NT2/D1 (cell line): ENCODE measurements at regions not wholly inside any gene's neighbourhood (a gene's known extent, or its start where the extent isn't known, plus 50 kb on each side); places are given as distances from the start of the nearest gene placed in this dataset.

Experiments used
- DNase-seq: peaks from one replicate; pipeline ENCODE4 v3.0.0-alpha.2; 2011; ENCODE audit warnings: low read depth, low spot score
- H3K27me3 ChIP-seq: 2 replicates; pipeline ENCODE4 v1.6.0; 2011; ENCODE audit warnings: mild to moderate bottlenecking; ENCODE audit not compliant: insufficient read length, insufficient read depth
- H3K36me3 ChIP-seq: 2 replicates; pipeline ENCODE4 v1.6.1; 2011; ENCODE audit warnings: mild to moderate bottlenecking, low read length, mixed read lengths; ENCODE audit not compliant: insufficient read depth, insufficient read length
- H3K4me1 ChIP-seq: 2 replicates; pipeline ENCODE4 v1.5.1; 2011; ENCODE audit not compliant: insufficient read depth, insufficient read length
- H3K4me3 ChIP-seq: 2 replicates; pipeline ENCODE4 v1.5.1; 2011; ENCODE audit warnings: low read depth; ENCODE audit not compliant: insufficient read length
- H3K9ac ChIP-seq: 2 replicates; pipeline ENCODE4 v1.6.0; 2011; ENCODE audit warnings: low read depth; ENCODE audit not compliant: insufficient read length
- H3K9me3 ChIP-seq: 2 replicates; pipeline ENCODE4 v1.5.1; 2011; ENCODE audit warnings: mild to moderate bottlenecking, low read length; ENCODE audit not compliant: insufficient read depth
- SUZ12 ChIP-seq: IDR thresholded peaks from 2 replicates; pipeline ENCODE4 v1.6.1; 2011; ENCODE audit not compliant: insufficient read length, insufficient read depth; ENCODE audit errors: extremely low read depth
- YY1 ChIP-seq: IDR thresholded peaks from 2 replicates; pipeline ENCODE4 v1.6.1; 2011; ENCODE audit not compliant: insufficient read length, insufficient read depth
- ZNF274 ChIP-seq: IDR thresholded peaks from 2 replicates; pipeline ENCODE4 v1.6.1; 2011; ENCODE audit warnings: mild to moderate bottlenecking, low read depth, low read length

GRCh38 chr22:48588151-48588877 is 1239.4 kb downstream of the BRD1 start:
- H3K36me3 ChIP-seq: peaks cover 2% of the 10 kb centered on the region
- peaks cover 4% of the 10 kb centered on the region for H3K4me1 ChIP-seq
- H3K9ac ChIP-seq: no peak overlapping the region
- no peaks in the 10 kb centered on the region for H3K27me3 ChIP-seq
- H3K4me3 ChIP-seq: no peak overlapping the region
- H3K9me3 ChIP-seq: no peaks in the 10 kb centered on the region
- no peak for DNase-seq
- TF ChIP-seq SUZ12 (no peak), YY1 (no peak)

DNA sequence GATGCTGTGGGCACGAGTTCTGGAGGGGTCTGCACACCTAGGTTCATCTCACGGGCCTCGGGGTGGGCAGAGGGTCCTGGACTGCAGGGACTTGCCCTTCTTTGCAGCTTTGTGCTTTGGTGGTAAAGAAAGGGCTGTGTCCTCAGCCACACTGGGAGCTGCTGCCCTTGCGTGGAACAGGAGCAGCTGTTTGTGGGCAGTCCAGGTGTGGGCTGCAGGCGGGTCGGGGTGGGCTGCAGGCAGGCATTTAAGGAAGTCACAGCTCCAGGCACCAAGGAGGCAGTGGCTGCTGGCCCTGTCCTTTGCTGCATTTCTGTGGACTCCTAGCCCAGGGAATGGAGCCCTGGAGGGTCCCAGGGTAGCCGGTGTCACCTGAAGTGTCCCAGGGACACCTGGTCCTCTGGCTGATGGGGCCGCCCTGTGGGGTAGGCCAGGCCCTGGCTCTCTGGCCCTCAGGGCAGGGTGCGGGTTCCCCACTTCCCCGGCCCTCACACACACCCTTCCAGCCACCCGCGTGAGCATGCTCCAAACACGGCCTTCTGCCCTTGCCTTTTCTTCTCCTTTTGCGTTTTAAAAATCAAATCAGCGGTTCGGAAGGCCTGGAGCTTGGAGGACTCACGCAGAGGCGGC is 1240.3 kb downstream of the BRD1 start:
- H3K27me3 ChIP-seq: no peaks in the 10 kb centered on the region
- no peak overlapping the region for H3K9ac ChIP-seq
- TF ChIP-seq SUZ12 (no peak), YY1 (no peak), ZNF274 (no peak)
- peaks cover 2% of the 10 kb centered on the region for H3K36me3 ChIP-seq
- H3K4me1 ChIP-seq: peaks cover 4% of the 10 kb centered on the region
- no peak overlapping the region for H3K4me3 ChIP-seq
- no peaks in the 10 kb centered on the region for H3K9me3 ChIP-seq
- no peak for DNase-seq

DNA sequence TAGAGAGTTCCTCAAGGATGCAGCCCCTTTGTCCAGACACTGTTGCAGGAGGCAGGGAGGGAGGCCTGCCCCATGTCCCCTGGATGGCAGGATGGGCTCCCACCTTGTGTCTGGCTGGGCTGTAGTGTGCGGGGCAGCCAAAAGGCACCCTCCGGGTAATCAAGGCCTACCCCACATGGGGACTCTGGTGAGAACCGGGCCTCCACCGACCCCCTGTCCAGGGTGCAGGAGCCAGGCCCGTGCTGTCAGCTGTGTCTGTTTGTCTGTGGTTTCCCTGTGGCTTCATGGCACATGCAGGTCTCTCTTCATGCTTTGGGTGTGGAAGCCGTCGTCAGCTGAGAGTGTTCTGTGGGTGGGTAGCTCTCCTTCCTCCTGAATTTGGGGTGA is 1240.9 kb downstream of the BRD1 start:
- Histone ChIP-seq H3K9me3 (no peaks in the 10 kb centered on the region), H3K27me3 (no peaks in the 10 kb centered on the region), H3K4me3 (no peak overlapping the region), H3K9ac (no peak overlapping the region), H3K36me3 (peaks cover 2% of the 10 kb centered on the region), H3K4me1 (peaks cover 4% of the 10 kb centered on the region)
- TF ChIP-seq SUZ12 (no peak), YY1 (no peak), ZNF274 (no peak)
- DNase-seq: no peak

GRCh38 chr22:48585916-48586798 is 1241.5 kb downstream of the BRD1 start:
- Histone ChIP-seq H3K4me1 (peaks cover 4% of the 10 kb centered on the region), H3K4me3 (no peak overlapping the region), H3K9ac (no peak overlapping the region), H3K27me3 (no peaks in the 10 kb centered on the region), H3K36me3 (peaks cover 2% of the 10 kb centered on the region), H3K9me3 (no peaks in the 10 kb centered on the region)
- TF ChIP-seq ZNF274: no peak
- no peak for TF ChIP-seq YY1
- TF ChIP-seq SUZ12: no peak
- DNase-seq: no peak

DNA sequence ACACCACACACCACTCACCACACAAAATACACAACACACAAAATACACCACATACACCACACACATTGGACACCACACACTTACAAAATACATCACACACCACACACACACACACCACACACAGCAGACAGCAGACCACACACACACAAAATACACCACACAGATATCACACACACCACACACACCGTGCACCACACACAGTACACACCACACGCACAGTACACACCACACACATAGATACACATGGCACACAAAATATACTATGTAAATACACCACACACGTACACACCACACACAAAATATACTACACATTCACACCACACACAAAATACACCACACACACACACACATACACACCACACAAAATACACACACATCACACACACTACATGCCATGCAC is 1243.5 kb downstream of the BRD1 start:
- TF ChIP-seq SUZ12 (no peak), ZNF274 (no peak), YY1 (no peak)
- no peak overlapping the region for H3K9ac ChIP-seq

GRCh38 chr22:48581796-48582469 is 1245.7 kb downstream of the BRD1 start:
- peaks cover 13% of the 10 kb centered on the region for H3K4me1 ChIP-seq
- no peak overlapping the region for H3K4me3 ChIP-seq
- no peak for DNase-seq
- TF ChIP-seq ZNF274 (no peak), YY1 (no peak), SUZ12 (no peak)
- H3K27me3 ChIP-seq: no peaks in the 10 kb centered on the region
- peaks cover 11% of the 10 kb centered on the region; the same call in 1 of the 2 replicates for H3K9me3 ChIP-seq
- H3K9ac ChIP-seq: no peak overlapping the region
- H3K36me3 ChIP-seq: peaks cover 2% of the 10 kb centered on the region

More for the DNA sequence above, 1243.5 kb downstream of the BRD1 start:
- Histone ChIP-seq H3K27me3 (no peaks in the 10 kb centered on the region), H3K4me1 (peaks cover 5% of the 10 kb centered on the region), H3K4me3 (no peak overlapping the region), H3K9me3 (no peaks in the 10 kb centered on the region), H3K36me3 (peaks cover 2% of the 10 kb centered on the region)
- no peak for DNase-seq
